ENCODE measurements at regions not wholly inside any gene's neighbourhood (a gene's known extent, or its start where the extent isn't known, plus 50 kb on each side); places are given as distances from the start of the nearest gene placed in this dataset.
A peak's percentile ranks its signal among the peaks of the same experiment; 100 is the strongest.

DNA sequence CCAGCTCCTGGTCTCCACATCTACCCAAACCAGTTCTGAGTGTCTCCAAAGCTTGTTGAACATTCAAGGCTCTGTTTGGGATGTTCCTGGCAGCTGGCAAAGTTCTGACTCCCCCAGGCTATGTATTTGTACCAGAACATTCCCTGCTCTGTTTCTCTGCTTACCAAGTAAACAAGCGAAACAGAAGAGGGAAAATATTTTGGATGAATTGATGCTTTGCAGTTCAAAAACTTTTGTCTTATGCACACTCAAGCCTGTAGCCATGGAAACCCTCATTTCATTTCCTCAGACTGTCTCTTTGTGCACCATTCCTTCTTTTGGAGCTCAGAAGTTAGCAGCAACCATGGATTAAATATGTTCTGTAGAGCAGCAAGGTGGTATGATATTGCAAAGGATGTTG is 145.8 kb downstream of the ACTL7B start:
- H3K4me1 Mint-ChIP-seq: no peaks in the 10 kb centered on the region
- peaks cover 2% of the 10 kb centered on the region for H3K36me3 Mint-ChIP-seq
- peaks cover 1% of the 10 kb centered on the region for H3K27me3 Mint-ChIP-seq
- H3K4me3 Mint-ChIP-seq: no peak overlapping the region
- peaks cover 0 to 4% (median 0%) of the 10 kb centered on the region in 3 donors for H3K9me3 Mint-ChIP-seq
- H3K27ac Mint-ChIP-seq: no peak overlapping the region

DNA sequence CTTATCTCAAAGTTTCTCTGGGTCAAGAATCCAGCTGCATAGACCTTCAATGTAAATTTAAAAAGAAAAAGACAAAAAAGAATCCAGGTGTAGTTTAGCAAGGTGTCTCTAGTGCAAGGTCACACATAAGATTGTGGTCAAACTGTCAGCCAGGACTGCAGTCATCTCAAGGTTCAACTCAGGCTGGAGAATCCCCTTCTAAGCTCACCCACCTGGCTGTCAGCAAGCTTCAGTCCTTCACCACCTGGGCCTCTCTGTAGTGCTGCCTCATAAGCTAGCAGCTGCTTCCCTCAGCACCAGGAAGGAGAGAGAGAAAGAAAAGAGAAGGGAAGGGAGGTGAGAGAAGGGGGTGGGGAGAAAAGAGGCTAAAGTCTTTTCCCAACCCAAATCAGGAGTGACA is 146.7 kb downstream of the ACTL7B start:
- Mint-ChIP-seq H3K4me1 (no peaks in the 10 kb centered on the region), H3K27ac (no peak overlapping the region), H3K9me3 (peaks cover 0 to 4% (median 0%) of the 10 kb centered on the region in 3 donors), H3K36me3 (no peaks in the 10 kb centered on the region), H3K27me3 (peaks cover 3% of the 10 kb centered on the region), H3K4me3 (no peak overlapping the region)

- H3K27ac Mint-ChIP-seq: no peak overlapping the region
Measured at GRCh38 chr9:108708448-108708847, 147.3 kb downstream of the ACTL7B start.

GRCh38 chr9:108707120-108707519 is 148.7 kb downstream of the ACTL7B start:
- H3K36me3 Mint-ChIP-seq: no peaks in the 10 kb centered on the region
- peaks cover 5% of the 10 kb centered on the region for H3K27me3 Mint-ChIP-seq
- H3K27ac Mint-ChIP-seq: no peak overlapping the region
- H3K4me3 Mint-ChIP-seq: no peak overlapping the region
- H3K9me3 Mint-ChIP-seq: peaks cover 0 to 3% (median 0%) of the 10 kb centered on the region in 3 donors
- no peaks in the 10 kb centered on the region for H3K4me1 Mint-ChIP-seq

More at GRCh38 chr9:108708448-108708847, 147.3 kb downstream of the ACTL7B start:
- Mint-ChIP-seq H3K4me3 (no peak overlapping the region), H3K9me3 (peaks cover 0 to 4% (median 0%) of the 10 kb centered on the region in 3 donors), H3K27me3 (peaks cover 3% of the 10 kb centered on the region), H3K4me1 (no peaks in the 10 kb centered on the region), H3K36me3 (no peaks in the 10 kb centered on the region)

GRCh38 chr9:108704156-108704852 is 151.5 kb downstream of the ACTL7B start:
- Mint-ChIP-seq H3K4me3 (no peak overlapping the region), H3K36me3 (no peaks in the 10 kb centered on the region), H3K9me3 (peaks cover 0 to 3% (median 0%) of the 10 kb centered on the region in 3 donors), H3K27me3 (peaks cover 5% of the 10 kb centered on the region), H3K27ac (no peak overlapping the region), H3K4me1 (no peaks in the 10 kb centered on the region)

- no peak overlapping the region for H3K27ac Mint-ChIP-seq
- H3K9me3 Mint-ChIP-seq: peaks cover 0 to 3% (median 0%) of the 10 kb centered on the region in 3 donors
- H3K4me1 Mint-ChIP-seq: no peaks in the 10 kb centered on the region
- H3K27me3 Mint-ChIP-seq: peaks cover 5% of the 10 kb centered on the region
- no peak overlapping the region for H3K4me3 Mint-ChIP-seq
- H3K36me3 Mint-ChIP-seq: no peaks in the 10 kb centered on the region
Measured at GRCh38 chr9:108703429-108703828, 152.4 kb downstream of the ACTL7B start.

- Mint-ChIP-seq H3K27me3 (peaks cover 5% of the 10 kb centered on the region), H3K36me3 (no peaks in the 10 kb centered on the region), H3K9me3 (peaks cover 0 to 4% (median 3%) of the 10 kb centered on the region in 3 donors), H3K4me3 (no peak overlapping the region), H3K4me1 (peaks cover 0 to 3% (median 0%) of the 10 kb centered on the region in 3 donors), H3K27ac (no peak overlapping the region)
Measured at GRCh38 chr9:108702681-108703080, 153.1 kb downstream of the ACTL7B start.

- H3K4me3 Mint-ChIP-seq: no peak overlapping the region
- H3K27ac Mint-ChIP-seq: peak overlapping the region in 1 of 3 donors; percentile 70
- peaks cover 0 to 3% (median 0%) of the 10 kb centered on the region in 3 donors for H3K4me1 Mint-ChIP-seq
- H3K9me3 Mint-ChIP-seq: peaks cover 4 to 14% (median 4%) of the 10 kb centered on the region in 3 donors
- H3K27me3 Mint-ChIP-seq: peaks cover 3% of the 10 kb centered on the region
- peaks cover 2% of the 10 kb centered on the region for H3K36me3 Mint-ChIP-seq
Measured at GRCh38 chr9:108698801-108699200, 157.0 kb downstream of the ACTL7B start.

DNA sequence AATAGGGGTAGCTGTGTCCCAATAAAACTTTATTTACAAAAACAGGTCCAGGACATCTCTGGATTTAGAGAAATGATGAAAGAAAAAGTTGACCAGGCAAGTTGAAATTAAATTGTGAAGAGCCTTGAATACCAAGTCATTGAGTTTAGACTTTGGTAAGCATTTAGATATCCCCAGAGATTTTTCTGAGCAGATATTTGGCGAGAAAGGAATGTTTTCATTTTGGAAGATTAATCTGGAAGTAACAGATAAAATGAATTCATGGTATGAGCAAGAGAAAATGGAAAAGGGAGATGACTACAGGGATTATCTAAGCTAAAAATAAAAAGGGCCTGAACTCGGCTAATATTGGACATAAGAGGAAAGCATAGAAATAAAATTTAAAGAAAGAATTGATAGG is 157.6 kb downstream of the ACTL7B start:
- Mint-ChIP-seq H3K27me3 (peaks cover 3% of the 10 kb centered on the region), H3K27ac (no peak overlapping the region), H3K36me3 (peaks cover 2% of the 10 kb centered on the region), H3K9me3 (peaks cover 4 to 14% (median 4%) of the 10 kb centered on the region in 3 donors), H3K4me1 (peaks cover 0 to 3% (median 0%) of the 10 kb centered on the region in 3 donors), H3K4me3 (no peak overlapping the region)

DNA sequence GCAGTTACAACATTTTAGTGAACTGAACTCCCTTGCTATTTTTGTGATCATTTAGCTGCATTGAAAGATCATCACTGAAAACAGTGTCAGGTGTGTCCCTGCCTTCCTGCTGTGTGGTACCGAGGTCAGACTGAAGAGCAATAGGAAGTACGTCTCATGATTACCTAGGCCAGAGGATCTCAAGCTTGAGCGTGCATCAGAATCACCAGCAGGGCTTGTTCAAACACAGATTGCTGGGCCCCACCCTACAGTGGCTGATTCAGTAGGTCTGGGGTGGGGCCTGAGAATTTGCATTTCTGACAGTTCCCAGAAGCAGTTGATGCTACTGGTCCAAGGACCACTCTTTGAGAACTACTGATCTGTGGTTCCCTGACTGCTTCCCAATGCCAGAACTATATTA is 159.6 kb downstream of the ACTL7B start:
- Mint-ChIP-seq H3K27me3 (no peaks in the 10 kb centered on the region), H3K4me3 (no peak overlapping the region), H3K36me3 (peaks cover 2% of the 10 kb centered on the region), H3K27ac (no peak overlapping the region), H3K9me3 (peaks cover 2 to 14% (median 6%) of the 10 kb centered on the region in 3 donors), H3K4me1 (peaks cover 0 to 3% (median 0%) of the 10 kb centered on the region in 3 donors)

GRCh38 chr9:108694170-108694569 is 161.6 kb downstream of the ACTL7B start:
- no peaks in the 10 kb centered on the region for H3K27me3 Mint-ChIP-seq
- no peak overlapping the region for H3K4me3 Mint-ChIP-seq
- H3K9me3 Mint-ChIP-seq: peaks cover 2 to 14% (median 6%) of the 10 kb centered on the region in 3 donors
- no peak overlapping the region for H3K27ac Mint-ChIP-seq
- H3K36me3 Mint-ChIP-seq: peaks cover 2% of the 10 kb centered on the region
- H3K4me1 Mint-ChIP-seq: peaks cover 0 to 3% (median 0%) of the 10 kb centered on the region in 3 donors

DNA sequence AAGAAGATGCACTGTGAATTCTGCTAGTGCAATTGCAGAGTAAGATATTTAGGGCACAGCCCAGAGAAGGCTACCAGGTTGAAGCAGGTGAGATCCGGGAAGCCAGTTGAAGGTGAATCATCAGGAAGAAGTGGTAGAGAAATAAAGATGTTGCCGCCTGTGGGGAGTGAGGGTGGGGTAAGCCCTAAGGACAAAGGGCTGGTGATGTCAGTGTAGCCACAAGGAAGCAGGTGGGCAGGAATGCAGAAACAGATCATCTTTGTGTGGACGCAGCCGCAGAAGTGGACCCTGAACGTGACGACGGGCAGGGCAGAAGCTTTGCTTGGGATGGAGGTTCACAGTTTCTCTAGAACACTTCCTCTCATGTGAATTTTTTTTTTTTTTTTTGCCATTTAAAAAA is 164.2 kb downstream of the ACTL7B start:
- Mint-ChIP-seq H3K36me3 (peaks cover 3% of the 10 kb centered on the region), H3K9me3 (peaks cover 0 to 21% (median 13%) of the 10 kb centered on the region in 3 donors), H3K4me1 (no peaks in the 10 kb centered on the region), H3K27me3 (no peaks in the 10 kb centered on the region), H3K27ac (no peak overlapping the region), H3K4me3 (no peak overlapping the region)

DNA sequence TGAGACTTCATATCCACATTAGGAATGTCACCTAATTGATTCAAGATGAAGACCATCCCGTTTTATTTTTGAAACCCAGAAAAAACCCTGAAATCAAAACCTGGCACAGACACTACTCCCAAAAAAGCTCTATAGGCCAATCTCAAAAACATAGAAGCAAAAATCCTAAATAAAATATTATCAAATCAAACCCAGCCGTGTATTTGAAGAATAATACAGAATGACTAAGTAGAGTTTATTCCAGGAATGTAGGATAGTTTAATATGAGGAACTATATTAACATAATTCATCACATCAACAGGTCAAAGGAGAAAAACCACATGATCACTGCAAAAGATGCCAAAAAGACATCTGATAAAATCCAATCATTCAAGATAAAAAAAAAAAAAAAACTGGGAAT is 167.1 kb downstream of the ACTL7B start:
- Mint-ChIP-seq H3K36me3 (peaks cover 1% of the 10 kb centered on the region), H3K9me3 (peaks cover 0 to 17% (median 16%) of the 10 kb centered on the region in 3 donors), H3K27ac (no peak overlapping the region), H3K4me1 (no peaks in the 10 kb centered on the region), H3K4me3 (no peak overlapping the region), H3K27me3 (no peaks in the 10 kb centered on the region)

GRCh38 chr9:108688051-108688450 is 167.7 kb downstream of the ACTL7B start:
- H3K27me3 Mint-ChIP-seq: no peaks in the 10 kb centered on the region
- H3K27ac Mint-ChIP-seq: no peak overlapping the region
- H3K4me1 Mint-ChIP-seq: no peaks in the 10 kb centered on the region
- peaks cover 0 to 17% (median 16%) of the 10 kb centered on the region in 3 donors for H3K9me3 Mint-ChIP-seq
- H3K4me3 Mint-ChIP-seq: no peak overlapping the region
- H3K36me3 Mint-ChIP-seq: peaks cover 1% of the 10 kb centered on the region

DNA sequence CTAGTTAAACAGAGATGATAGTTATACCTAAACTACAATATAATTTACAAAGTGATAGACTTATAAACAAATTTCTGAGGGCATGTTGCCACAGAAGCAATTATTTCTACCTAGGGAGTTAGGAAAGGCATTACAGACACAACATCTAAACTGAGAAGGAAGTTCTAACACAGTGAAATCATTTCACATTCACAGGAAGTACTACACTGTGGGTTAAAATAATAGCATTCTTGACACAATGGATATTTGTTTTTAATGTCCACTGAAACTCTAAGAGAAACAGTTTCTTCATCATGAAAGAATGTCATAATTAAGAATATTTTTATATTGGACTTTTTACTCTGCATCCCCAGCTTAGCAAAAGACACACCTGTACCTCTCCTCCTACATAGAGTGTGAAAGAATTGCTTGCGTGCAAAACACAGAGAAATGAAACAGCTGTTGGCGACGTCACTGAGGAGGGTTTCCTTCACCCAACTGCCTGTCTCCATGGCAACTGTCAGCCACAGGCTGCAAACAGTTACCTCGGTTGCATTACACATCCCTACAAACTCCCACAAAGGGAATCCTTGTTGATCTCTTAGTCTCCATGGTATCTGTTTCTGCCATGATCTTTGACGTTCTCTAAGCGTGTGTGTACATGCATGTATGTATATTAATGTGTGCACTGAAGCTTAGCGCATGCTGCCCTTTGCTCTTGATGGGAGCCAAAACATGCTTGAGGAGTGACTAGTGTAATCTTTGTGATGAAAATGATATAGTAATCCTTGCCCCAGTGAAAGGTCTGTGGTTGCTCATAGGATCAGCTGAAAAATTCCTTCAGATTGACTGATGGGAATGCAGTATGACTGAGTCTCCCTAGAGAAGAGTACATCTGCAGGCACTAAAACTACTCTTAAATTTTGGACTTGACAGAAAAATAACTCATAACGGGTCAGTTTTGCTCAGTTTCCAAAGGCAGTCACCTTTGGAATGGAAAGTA is 168.5 kb downstream of the ACTL7B start:
- Mint-ChIP-seq H3K4me3 (no peak overlapping the region), H3K9me3 (peaks cover 0 to 17% (median 16%) of the 10 kb centered on the region in 3 donors), H3K4me1 (no peaks in the 10 kb centered on the region), H3K27me3 (no peaks in the 10 kb centered on the region), H3K27ac (no peak overlapping the region), H3K36me3 (peaks cover 1% of the 10 kb centered on the region)

Data from IgD-negative memory B cell (primary cell).